ENCODE measurements at regions not wholly inside any gene's neighbourhood (a gene's known extent, or its start where the extent isn't known, plus 50 kb on each side); places are given as distances from the start of the nearest gene placed in this dataset.

DNA sequence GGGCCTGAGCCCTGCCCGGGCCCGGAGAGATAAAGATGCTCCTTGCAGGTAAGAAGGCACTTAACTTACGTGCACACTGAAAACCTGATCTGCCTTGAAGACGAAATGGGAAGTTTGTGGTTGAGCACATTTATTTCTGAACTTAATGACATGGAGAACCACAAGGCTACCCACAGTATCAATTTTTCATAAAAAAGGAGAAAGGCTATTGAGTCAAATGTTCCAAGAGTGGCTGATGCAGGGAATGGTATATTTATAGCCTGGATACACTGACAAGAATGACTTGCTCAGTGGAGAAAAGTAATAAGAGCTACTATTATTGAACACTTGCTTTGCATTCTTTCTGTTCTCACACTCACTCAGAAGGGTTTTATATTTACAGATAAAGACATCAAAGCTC lies 419.3 kb downstream of the ACTL7B start:
- Histone ChIP-seq H2AK5ac (ENCODE audit: low read depth, low read length) (no peak overlapping the region), H4K91ac (ENCODE audit: insufficient read depth, low read depth, low read length) (no peak overlapping the region), H4K20me1 (ENCODE audit: insufficient read depth, low read length) (no peaks in the 10 kb centered on the region), H3K79me1 (ENCODE audit: low read depth in 1 of 2, low read length in 2 of 2) (no peaks in the 10 kb centered on the region), H3K18ac (ENCODE audit: low read depth, low read length) (peak overlapping the region; percentile 33; the same call in 1 of the 2 replicates), H2BK20ac (ENCODE audit: low read depth, low read length) (no peak overlapping the region), H3K4ac (ENCODE audit: low read depth, low read length) (no peak overlapping the region), H3K9me3 (ENCODE audit: control insufficient read depth, insufficient read depth, low read length) (no peaks in the 10 kb centered on the region), H3K27ac (ENCODE audit: insufficient read depth, low read length) (no peak overlapping the region), H2BK120ac (ENCODE audit: low read depth, low read length) (no peak overlapping the region), H3K27me3 (ENCODE audit: control insufficient read depth, insufficient read depth, low read length) (no peaks in the 10 kb centered on the region), H2AFZ (replicated peaks; ENCODE audit: low read length, poor library complexity) (no peak overlapping the region), H3K4me3 (ENCODE audit: insufficient read depth, low read depth, low read length) (no peak overlapping the region), H2AK9ac (replicated peaks; ENCODE audit: low read depth, low read length, poor library complexity) (no peak overlapping the region), H3K4me2 (ENCODE audit: low read depth, low read length) (no peak overlapping the region), H2BK15ac (ENCODE audit: low read depth, low read length) (no peak overlapping the region), H2BK5ac (ENCODE audit: low read depth, low read length, poor library complexity, severe bottlenecking) (no peak overlapping the region), H4K5ac (ENCODE audit: low read depth, low read length) (no peak overlapping the region), H4K8ac (ENCODE audit: low read depth in 2 of 2, low read length in 2 of 2) (no peak overlapping the region), H3K4me1 (ENCODE audit: control insufficient read depth, insufficient read depth, low read length) (peaks cover 7% of the 10 kb centered on the region), H3K56ac (ENCODE audit: extremely low read depth, insufficient read depth, low read length) (no peak overlapping the region), H3K36me3 (ENCODE audit: control insufficient read depth, insufficient read depth, low read length) (no peaks in the 10 kb centered on the region), H3K9ac (ENCODE audit: low read depth, low read length) (no peak overlapping the region), H3K14ac (replicated peaks; ENCODE audit: low read depth, low read length) (no peak overlapping the region), H3K23ac (ENCODE audit: low read depth, low read length) (no peak overlapping the region), H3K9me1 (ENCODE audit: insufficient read depth, low read length) (no peaks in the 10 kb centered on the region)
- intact Hi-C loops (cut with micrococcal nuclease): no loop called here
- in situ Hi-C loops (cut with MboI; ENCODE audit: low sequenced_read_pairs): no loop called here
- dilution Hi-C loops (cut with HindIII; ENCODE audit: low sequenced_read_pairs, unreplicated experiment): no loop called here
- no TSS peak for BruUV-seq (replicated peaks)
- DNase-seq (no peak), ATAC-seq (ENCODE audit: low read depth) (no peak)
- CTCF ChIA-PET: interaction anchor here (0.6 kb wide), 1 partner anchor 116 kb away, joined by 4 read pairs; no protein-coding TSS in a partner anchor
- 100% methylated on average over 2 of the region's 4 CpGs; no CpG with 5 or more reads in 1 of the 2 experiments for WGBS, 2 experiments (ENCODE audit: extremely low coverage in 2 of 2, insufficient read length in 1 of 2)
- POLR2A ChIA-PET (ENCODE audit: unreplicated experiment): no interaction called here
- TF ChIP-seq, protein P1, sequence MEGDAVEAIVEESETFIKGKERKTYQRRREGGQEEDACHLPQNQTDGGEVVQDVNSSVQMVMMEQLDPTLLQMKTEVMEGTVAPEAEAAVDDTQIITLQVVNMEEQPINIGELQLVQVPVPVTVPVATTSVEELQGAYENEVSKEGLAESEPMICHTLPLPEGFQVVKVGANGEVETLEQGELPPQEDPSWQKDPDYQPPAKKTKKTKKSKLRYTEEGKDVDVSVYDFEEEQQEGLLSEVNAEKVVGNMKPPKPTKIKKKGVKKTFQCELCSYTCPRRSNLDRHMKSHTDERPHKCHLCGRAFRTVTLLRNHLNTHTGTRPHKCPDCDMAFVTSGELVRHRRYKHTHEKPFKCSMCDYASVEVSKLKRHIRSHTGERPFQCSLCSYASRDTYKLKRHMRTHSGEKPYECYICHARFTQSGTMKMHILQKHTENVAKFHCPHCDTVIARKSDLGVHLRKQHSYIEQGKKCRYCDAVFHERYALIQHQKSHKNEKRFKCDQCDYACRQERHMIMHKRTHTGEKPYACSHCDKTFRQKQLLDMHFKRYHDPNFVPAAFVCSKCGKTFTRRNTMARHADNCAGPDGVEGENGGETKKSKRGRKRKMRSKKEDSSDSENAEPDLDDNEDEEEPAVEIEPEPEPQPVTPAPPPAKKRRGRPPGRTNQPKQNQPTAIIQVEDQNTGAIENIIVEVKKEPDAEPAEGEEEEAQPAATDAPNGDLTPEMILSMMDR (conservative IDR thresholded peaks at IDR 0.05; ENCODE audit: low read depth, low read length): no peak
- no peak for TF ChIP-seq MXI1 (IDR thresholded peaks at IDR 0.05; ENCODE audit: borderline replicate concordance, low read depth, low read length)
- no peak for TF ChIP-seq MAFK (IDR thresholded peaks at IDR 0.05; ENCODE audit: low read depth, low read length)
- no peak for TF ChIP-seq RAD21 (IDR thresholded peaks at IDR 0.05; ENCODE audit: low read length)
- TF ChIP-seq, protein P2, sequence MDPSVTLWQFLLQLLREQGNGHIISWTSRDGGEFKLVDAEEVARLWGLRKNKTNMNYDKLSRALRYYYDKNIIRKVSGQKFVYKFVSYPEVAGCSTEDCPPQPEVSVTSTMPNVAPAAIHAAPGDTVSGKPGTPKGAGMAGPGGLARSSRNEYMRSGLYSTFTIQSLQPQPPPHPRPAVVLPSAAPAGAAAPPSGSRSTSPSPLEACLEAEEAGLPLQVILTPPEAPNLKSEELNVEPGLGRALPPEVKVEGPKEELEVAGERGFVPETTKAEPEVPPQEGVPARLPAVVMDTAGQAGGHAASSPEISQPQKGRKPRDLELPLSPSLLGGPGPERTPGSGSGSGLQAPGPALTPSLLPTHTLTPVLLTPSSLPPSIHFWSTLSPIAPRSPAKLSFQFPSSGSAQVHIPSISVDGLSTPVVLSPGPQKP (IDR thresholded peaks at IDR 0.05; ENCODE audit: borderline replicate concordance, low read depth, low read length): no peak
- no peak for TF ChIP-seq RCOR1 (IDR thresholded peaks at IDR 0.05; ENCODE audit: insufficient replicate concordance, low read length)
